ENCODE measurements at regions not wholly inside any gene's neighbourhood (a gene's known extent, or its start where the extent isn't known, plus 50 kb on each side); places are given as distances from the start of the nearest gene placed in this dataset.
"Not testable (repeated sequence)": the region's sequence is repeated elsewhere in the genome, so short reads cannot be mapped to it uniquely, and the experiment has no call there.

GRCh38 chr14:71567499-71568133 is 364.6 kb upstream of the RGS6 start:
- CTCF ChIA-PET, result interaction anchor here (0.6 kb wide), 1 partner anchor 9 kb away, joined by 3 read pairs; no protein-coding TSS in a partner anchor
- intact Hi-C loops (cut with micrococcal nuclease); H2BK5ac ChIP-seq (ENCODE audit: low read depth, low read length, poor library complexity, severe bottlenecking); H4K5ac ChIP-seq (ENCODE audit: low read depth, low read length); H2BK15ac ChIP-seq (ENCODE audit: low read depth, low read length); in situ Hi-C loops (cut with MboI; ENCODE audit: low sequenced_read_pairs); H3K27me3 ChIP-seq (ENCODE audit: control insufficient read depth, insufficient read depth, low read length); H3K4me2 ChIP-seq (ENCODE audit: low read depth, low read length); DNase-seq; H2BK20ac ChIP-seq (ENCODE audit: low read depth, low read length); H3K23ac ChIP-seq (ENCODE audit: low read depth, low read length); H3K4me3 ChIP-seq (ENCODE audit: insufficient read depth, low read depth, low read length); BruUV-seq (replicated peaks); H3K9me1 ChIP-seq (ENCODE audit: insufficient read depth, low read length); H2AFZ ChIP-seq (replicated peaks; ENCODE audit: low read length, poor library complexity); H2AK9ac ChIP-seq (replicated peaks; ENCODE audit: low read depth, low read length, poor library complexity); H3K56ac ChIP-seq (ENCODE audit: extremely low read depth, insufficient read depth, low read length); H3K18ac ChIP-seq (ENCODE audit: low read depth, low read length); H4K91ac ChIP-seq (ENCODE audit: insufficient read depth, low read depth, low read length); H3K9me3 ChIP-seq (ENCODE audit: control insufficient read depth, insufficient read depth, low read length); H3K9ac ChIP-seq (ENCODE audit: low read depth, low read length); H3K14ac ChIP-seq (replicated peaks; ENCODE audit: low read depth, low read length); H2BK120ac ChIP-seq (ENCODE audit: low read depth, low read length); H2AK5ac ChIP-seq (ENCODE audit: low read depth, low read length); dilution Hi-C loops (cut with HindIII; ENCODE audit: low sequenced_read_pairs, unreplicated experiment); H3K27ac ChIP-seq (ENCODE audit: insufficient read depth, low read length); H3K4ac ChIP-seq (ENCODE audit: low read depth, low read length); POLR2A ChIA-PET (ENCODE audit: unreplicated experiment); H3K36me3 ChIP-seq (ENCODE audit: control insufficient read depth, insufficient read depth, low read length); H4K20me1 ChIP-seq (ENCODE audit: insufficient read depth, low read length); H3K4me1 ChIP-seq (ENCODE audit: control insufficient read depth, insufficient read depth, low read length); H4K8ac ChIP-seq (ENCODE audit: low read depth in 2 of 2, low read length in 2 of 2): not testable (repeated sequence)
- ATAC-seq (ENCODE audit: low read depth), result peak; percentile 29
- WGBS, 2 experiments (ENCODE audit: extremely low coverage in 2 of 2, insufficient read length in 1 of 2), result no CpG with 5 or more reads among the region's 2 CpGs
- H3K79me1 ChIP-seq (ENCODE audit: low read depth in 1 of 2, low read length in 2 of 2), result peaks cover 19 to 31% of the 10 kb centered on the region in 2 experiments
